ENCODE measurements at regions not wholly inside any gene's neighbourhood (a gene's known extent, or its start where the extent isn't known, plus 50 kb on each side); places are given as distances from the start of the nearest gene placed in this dataset.

GRCh38 chr12:67034110-67034879 is 234.9 kb upstream of the CAND1 start:
- H3K27ac ChIP-seq, result no peak overlapping the region
- TF ChIP-seq ZFX (IDR thresholded peaks at IDR 0.05) (no peak), CTCF (conservative IDR thresholded peaks at IDR 0.05) (no peak)

DNA sequence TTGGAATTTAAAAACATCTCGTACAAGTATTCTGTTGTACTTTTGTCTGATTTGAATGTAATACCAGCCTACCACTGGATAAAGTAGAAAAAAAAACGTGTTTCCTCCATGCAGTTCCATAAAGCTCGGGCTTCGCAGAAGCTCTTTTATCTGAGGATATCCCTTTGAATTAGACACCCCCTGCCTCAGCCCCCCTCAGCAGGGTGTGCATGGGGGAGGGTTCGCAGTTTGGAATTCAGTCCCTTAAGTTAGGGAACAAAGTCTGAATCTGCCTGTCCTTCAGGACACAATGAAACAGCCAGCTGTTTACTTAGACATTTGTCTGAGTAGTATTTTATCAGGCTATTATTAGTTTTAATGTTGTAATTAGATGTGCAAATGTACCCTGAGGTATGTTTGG is 234.0 kb upstream of the CAND1 start:
- H3K27ac ChIP-seq, result no peak overlapping the region
- TF ChIP-seq CTCF (conservative IDR thresholded peaks at IDR 0.05) (no peak), ZFX (IDR thresholded peaks at IDR 0.05) (no peak)

DNA sequence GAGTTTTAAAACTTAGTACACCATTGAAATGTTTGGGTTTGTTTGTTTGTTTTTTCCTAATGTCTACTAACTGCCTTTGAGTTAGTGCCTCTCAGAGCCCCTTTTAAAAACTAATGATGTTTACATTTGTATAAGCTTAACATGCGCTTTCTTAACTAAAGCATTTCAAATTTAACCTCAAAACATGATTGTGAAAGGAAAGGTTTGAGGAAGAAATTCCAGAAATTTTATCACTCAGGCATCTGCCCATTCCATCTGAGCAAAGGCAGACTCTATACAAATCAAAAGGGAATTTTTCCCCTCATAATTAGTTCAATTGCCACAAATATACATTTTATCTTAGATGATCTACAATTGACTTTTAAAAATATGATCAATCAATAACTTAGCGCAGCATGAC is 230.7 kb upstream of the CAND1 start:
- H3K27ac ChIP-seq, result no peak overlapping the region
- TF ChIP-seq CTCF (conservative IDR thresholded peaks at IDR 0.05), result no peak
- no peak for TF ChIP-seq ZFX (IDR thresholded peaks at IDR 0.05)

DNA sequence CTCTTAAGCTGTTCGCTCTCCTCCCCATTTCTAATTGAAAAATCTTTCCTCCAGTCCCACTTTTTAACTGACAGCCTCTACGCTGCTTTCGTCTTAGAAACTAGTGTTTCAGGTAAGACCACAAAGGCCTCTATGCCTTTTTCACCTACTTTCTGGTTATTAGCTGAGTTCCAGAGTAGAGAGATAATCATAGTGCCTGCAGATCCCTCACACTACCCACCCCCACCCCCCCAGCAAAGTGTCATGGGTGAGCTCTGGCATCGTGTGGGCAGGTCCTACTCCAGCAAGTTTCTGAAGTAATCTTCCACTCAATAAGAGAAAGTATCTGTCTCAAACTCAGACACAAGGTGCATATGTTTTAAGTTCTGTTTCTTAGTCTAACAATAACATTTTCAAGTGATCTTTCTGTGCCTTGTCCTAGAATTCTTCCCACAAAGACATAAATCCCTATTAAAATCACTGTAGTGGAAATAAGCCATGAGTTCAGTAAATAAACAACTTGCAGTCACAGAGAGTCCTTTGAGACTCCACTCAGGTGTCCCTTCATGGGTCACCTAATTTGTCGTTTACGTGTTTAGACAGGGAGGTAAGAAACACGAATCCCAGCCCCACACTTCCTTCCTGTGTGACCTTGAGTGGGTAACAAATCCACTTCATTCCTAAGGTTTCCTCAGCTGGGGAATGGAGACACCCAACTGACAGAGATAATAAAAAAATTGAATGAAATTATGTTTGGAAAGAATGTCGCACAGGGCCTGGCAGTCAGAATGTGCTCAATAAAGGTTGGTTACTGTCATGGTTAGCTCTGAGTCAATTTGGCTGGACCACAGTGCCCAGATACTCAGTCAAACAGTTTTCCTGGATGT is 228.9 kb upstream of the CAND1 start:
- H3K27ac ChIP-seq, result no peak overlapping the region
- TF ChIP-seq ZFX (IDR thresholded peaks at IDR 0.05), result no peak
- TF ChIP-seq CTCF (conservative IDR thresholded peaks at IDR 0.05), result no peak

- H3K27ac ChIP-seq, result no peak overlapping the region
- TF ChIP-seq CTCF (conservative IDR thresholded peaks at IDR 0.05) (no peak), ZFX (IDR thresholded peaks at IDR 0.05) (no peak)
Measured at GRCh38 chr12:67040861-67041137, 228.4 kb upstream of the CAND1 start.

DNA sequence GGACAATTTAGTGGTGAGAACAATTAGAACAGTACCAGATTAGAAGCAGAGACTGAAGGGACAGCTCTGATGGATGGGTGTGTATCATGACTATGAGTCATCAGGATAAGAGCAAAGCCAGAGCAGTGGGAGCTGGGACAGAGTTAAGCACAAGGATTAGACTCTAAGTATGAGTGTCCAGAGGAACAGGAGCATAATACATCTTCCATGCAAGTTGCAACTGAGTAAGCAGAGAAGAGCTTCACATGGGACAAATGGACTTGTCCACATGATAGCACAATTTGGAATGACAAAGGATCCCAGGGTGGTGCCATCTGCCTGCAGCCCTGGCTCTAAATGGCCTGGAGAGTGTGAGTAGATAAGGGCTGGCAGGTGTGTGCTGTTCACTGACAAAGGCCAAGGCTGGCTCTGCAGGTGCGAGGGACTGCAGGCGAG is 226.4 kb upstream of the CAND1 start:
- TF ChIP-seq CTCF (conservative IDR thresholded peaks at IDR 0.05) (no peak), ZFX (IDR thresholded peaks at IDR 0.05) (no peak)
- H3K27ac ChIP-seq, result no peak overlapping the region

DNA sequence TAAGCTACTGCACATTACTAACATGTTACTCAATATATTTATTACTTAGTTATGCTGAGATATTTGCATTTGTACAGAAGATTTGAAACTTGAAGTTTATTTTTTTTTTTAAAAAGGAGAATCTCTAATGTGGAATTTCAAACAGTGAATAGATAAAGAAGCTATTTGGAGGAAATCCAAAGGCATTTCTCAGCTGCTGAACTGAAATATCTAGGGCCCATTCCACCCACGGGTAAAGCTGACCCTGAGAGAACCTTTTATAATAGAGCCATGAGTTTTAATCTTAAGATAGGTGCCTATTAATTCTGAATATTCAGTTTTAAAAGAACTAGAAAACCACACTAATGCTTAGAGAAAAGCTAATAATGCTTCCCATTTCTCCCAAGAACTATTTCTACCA is 225.4 kb upstream of the CAND1 start:
- TF ChIP-seq CTCF (conservative IDR thresholded peaks at IDR 0.05) (no peak), ZFX (IDR thresholded peaks at IDR 0.05) (no peak)
- no peak overlapping the region for H3K27ac ChIP-seq
